OCI-LY7 (cell line): ENCODE measurements at regions not wholly inside any gene's neighbourhood (a gene's known extent, or its start where the extent isn't known, plus 50 kb on each side); places are given as distances from the start of the nearest gene placed in this dataset.

Experiments
- EZH2phosphoT487 ChIP-seq: fragments of 200-600 bp; sonication (generic); IDR thresholded peaks from 2 replicates; pipeline ENCODE4 v1.6.1; 2018; ENCODE audit warnings: low read depth, borderline replicate concordance, mild to moderate bottlenecking, mixed run types, antibody characterized with exemption, low read length, moderate library complexity, mixed read lengths
- TF ChIP-seq, protein P1 (sequence below): fragments of 200-600 bp; sonication (generic); conservative IDR thresholded peaks from 2 replicates; pipeline ENCODE4 v1.5.1; 2014; ENCODE audit warnings: mild to moderate bottlenecking, antibody characterized with exemption, low read length, moderate library complexity, mixed read lengths

DNA sequence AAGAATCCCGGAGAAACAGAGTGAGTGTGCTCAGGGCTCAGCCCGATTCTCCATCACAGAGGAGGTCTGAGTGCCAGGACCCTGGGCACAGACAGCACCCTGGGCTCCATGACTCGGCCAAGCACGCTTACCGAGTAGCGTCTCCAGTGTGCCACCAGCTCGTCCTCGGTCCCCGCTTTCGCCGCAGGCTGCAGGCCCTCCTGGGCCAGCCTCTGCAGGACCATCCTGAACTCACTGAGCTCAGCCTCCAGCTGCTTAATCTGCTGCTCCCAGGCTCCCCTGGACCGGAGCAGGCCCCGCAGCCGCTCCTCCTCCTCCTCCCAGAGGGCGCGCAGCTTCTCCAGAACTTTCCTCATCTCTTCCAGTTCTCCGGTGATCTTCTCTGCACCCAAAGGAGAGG lies 61.2 kb downstream of the SYNE3 start:
- TF ChIP-seq, protein P1, sequence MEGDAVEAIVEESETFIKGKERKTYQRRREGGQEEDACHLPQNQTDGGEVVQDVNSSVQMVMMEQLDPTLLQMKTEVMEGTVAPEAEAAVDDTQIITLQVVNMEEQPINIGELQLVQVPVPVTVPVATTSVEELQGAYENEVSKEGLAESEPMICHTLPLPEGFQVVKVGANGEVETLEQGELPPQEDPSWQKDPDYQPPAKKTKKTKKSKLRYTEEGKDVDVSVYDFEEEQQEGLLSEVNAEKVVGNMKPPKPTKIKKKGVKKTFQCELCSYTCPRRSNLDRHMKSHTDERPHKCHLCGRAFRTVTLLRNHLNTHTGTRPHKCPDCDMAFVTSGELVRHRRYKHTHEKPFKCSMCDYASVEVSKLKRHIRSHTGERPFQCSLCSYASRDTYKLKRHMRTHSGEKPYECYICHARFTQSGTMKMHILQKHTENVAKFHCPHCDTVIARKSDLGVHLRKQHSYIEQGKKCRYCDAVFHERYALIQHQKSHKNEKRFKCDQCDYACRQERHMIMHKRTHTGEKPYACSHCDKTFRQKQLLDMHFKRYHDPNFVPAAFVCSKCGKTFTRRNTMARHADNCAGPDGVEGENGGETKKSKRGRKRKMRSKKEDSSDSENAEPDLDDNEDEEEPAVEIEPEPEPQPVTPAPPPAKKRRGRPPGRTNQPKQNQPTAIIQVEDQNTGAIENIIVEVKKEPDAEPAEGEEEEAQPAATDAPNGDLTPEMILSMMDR = no peak
- no peak for TF ChIP-seq EZH2phosphoT487
